ENCODE measurements at regions not wholly inside any gene's neighbourhood (a gene's known extent, or its start where the extent isn't known, plus 50 kb on each side); places are given as distances from the start of the nearest gene placed in this dataset.
A peak's percentile ranks its signal among the peaks of the same experiment; 100 is the strongest.

DNA sequence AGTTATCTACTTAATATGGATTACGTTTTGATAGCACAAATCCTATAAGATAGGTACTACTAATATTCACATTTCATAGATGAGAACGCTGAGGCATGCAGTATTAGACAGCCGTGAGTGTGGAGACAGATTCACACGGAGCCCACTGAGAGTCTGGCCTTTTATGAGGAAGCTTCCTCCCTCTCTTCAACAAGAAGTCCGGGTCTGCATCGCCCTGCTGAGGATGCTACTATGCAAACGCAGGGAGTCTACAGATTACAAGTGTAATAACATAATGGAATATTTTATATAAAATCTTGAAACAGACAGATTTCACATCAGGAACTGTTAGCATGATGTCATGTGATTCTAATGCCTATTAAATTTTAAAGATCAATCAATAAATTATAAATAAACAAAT lies 255.9 kb upstream of the GLI3 start:
- Histone ChIP-seq H3K4me3 (no peak overlapping the region), H3K36me3 (ENCODE audit: low read depth) (no peaks in the 10 kb centered on the region), H3K4me1 (ENCODE audit: low read depth) (no peaks in the 10 kb centered on the region), H3K9me3 (no peaks in the 10 kb centered on the region)
- no peak for ATAC-seq
- TF ChIP-seq CTCF (IDR thresholded peaks at IDR 0.05), result no peak
- intact Hi-C loops (cut with DNase I, micrococcal nuclease), result no loop called here
- no peak for DNase-seq

DNA sequence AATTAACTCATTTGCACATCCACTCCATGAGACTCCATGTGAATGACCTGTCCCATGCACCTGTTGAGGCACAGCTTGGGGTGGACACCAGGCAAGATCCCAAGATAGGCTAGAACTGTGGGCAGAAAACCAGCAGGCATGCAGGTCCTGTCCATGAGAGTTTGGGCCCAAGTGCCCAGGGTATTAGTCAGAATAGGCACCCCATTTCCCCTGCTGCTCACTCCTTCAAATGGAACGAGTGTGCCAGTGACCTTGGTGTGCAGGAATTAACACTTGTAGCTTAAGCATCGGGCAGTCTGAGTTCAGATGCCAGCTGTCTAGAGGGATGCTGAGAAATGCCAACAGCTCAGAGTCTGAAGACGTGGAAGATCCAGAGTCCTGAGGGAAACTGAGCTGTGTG lies 254.1 kb upstream of the GLI3 start:
- intact Hi-C loops (cut with DNase I, micrococcal nuclease), result no loop called here
- no peak for DNase-seq
- no peak for TF ChIP-seq CTCF (IDR thresholded peaks at IDR 0.05)
- ATAC-seq, result no peak
- no peaks in the 10 kb centered on the region for H3K4me1 ChIP-seq (ENCODE audit: low read depth)
- H3K4me3 ChIP-seq, result no peak overlapping the region
- no peaks in the 10 kb centered on the region for H3K36me3 ChIP-seq (ENCODE audit: low read depth)
- H3K9me3 ChIP-seq, result no peaks in the 10 kb centered on the region

- ATAC-seq, result no peak
- no peaks in the 10 kb centered on the region for H3K4me1 ChIP-seq (ENCODE audit: low read depth)
- H3K4me3 ChIP-seq, result no peak overlapping the region
- intact Hi-C loops (cut with DNase I, micrococcal nuclease), result no loop called here
- DNase-seq, result no peak
- no peaks in the 10 kb centered on the region for H3K9me3 ChIP-seq
- no peaks in the 10 kb centered on the region for H3K36me3 ChIP-seq (ENCODE audit: low read depth)
- TF ChIP-seq CTCF (IDR thresholded peaks at IDR 0.05), result no peak
Observed at GRCh38 chr7:42489299-42489698, 252.3 kb upstream of the GLI3 start.

DNA sequence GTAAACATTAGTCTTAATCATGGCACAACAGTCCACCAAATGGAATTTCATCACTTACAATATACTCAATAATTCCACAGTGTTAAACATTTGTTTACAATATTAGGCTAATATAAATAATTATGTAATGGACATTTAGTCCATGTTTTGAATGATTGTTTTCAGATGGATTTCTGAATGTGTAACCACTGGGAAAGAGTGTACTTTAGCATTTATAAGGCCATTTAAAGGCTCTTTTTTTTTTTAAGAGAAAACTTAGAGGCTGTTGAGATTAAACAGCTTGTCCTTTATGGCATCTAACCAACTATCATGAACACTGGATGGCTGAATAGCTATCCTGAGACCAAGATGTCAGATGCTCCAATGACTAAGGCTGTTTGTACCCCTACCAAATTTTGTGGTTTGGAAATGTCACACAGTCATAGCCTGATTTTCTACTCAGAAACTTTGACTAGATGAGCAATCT lies 248.3 kb upstream of the GLI3 start:
- TF ChIP-seq CTCF (IDR thresholded peaks at IDR 0.05), result no peak
- ATAC-seq (peak; percentile 38), DNase-seq (no peak)
- H3K9me3 ChIP-seq, result no peaks in the 10 kb centered on the region
- intact Hi-C loops (cut with DNase I, micrococcal nuclease), result no loop called here
- H3K36me3 ChIP-seq (ENCODE audit: low read depth), result no peaks in the 10 kb centered on the region
- no peaks in the 10 kb centered on the region for H3K4me1 ChIP-seq (ENCODE audit: low read depth)
- H3K4me3 ChIP-seq, result no peak overlapping the region

- Histone ChIP-seq H3K36me3 (ENCODE audit: low read depth) (no peaks in the 10 kb centered on the region), H3K9me3 (no peaks in the 10 kb centered on the region), H3K4me1 (ENCODE audit: low read depth) (no peaks in the 10 kb centered on the region), H3K4me3 (no peak overlapping the region)
- intact Hi-C loops (cut with DNase I, micrococcal nuclease), result no loop called here
- ATAC-seq (no peak), DNase-seq (no peak)
- TF ChIP-seq CTCF (IDR thresholded peaks at IDR 0.05), result no peak
Observed at GRCh38 chr7:42483886-42484285, 246.9 kb upstream of the GLI3 start.

All from mucosa of descending colon (tissue), 3 donors.